Mucosa of descending colon (tissue), 3 donors: ENCODE measurements at regions not wholly inside any gene's neighbourhood (a gene's known extent, or its start where the extent isn't known, plus 50 kb on each side); places are given as distances from the start of the nearest gene placed in this dataset.

ENCODE experiments used
- ATAC-seq: fragments of 200-7000 bp; cut with Tn5 transposase; one replicate; pipeline ENCODE4 v1.9.1; 2020; ENCODE audit warnings: mild to moderate bottlenecking, moderate library complexity
- DNase-seq, 3 donors: peaks; one replicate each; pipeline ENCODE4 v3.0.0-alpha.2; 2020
- H3K36me3 ChIP-seq: fragments of 200-600 bp; one replicate; pipeline ENCODE4 v1.8.0; 2021; ENCODE audit warnings: low read depth, mild to moderate bottlenecking
- H3K4me1 ChIP-seq: fragments of 200-600 bp; one replicate; pipeline ENCODE4 v1.8.0; 2021; ENCODE audit warnings: low read depth, mild to moderate bottlenecking
- H3K4me3 ChIP-seq: fragments of 200-600 bp; one replicate; pipeline ENCODE4 v1.8.0; 2021; ENCODE audit warnings: mild to moderate bottlenecking
- H3K9me3 ChIP-seq: fragments of 200-600 bp; one replicate; pipeline ENCODE4 v1.8.0; 2021; ENCODE audit warnings: mild to moderate bottlenecking
- intact Hi-C, 2 donors: fragments of 100-400 bp; cut with DNase I in 1 of 2; cut with micrococcal nuclease in 1 of 2; formaldehyde crosslinking; loops; one replicate each; pipeline versions ENCODE4 v1.11.0 to v1.11.1; 2022; cut with DNase I, micrococcal nuclease
- TF ChIP-seq, protein P1 (sequence below): fragments of 200-600 bp; IDR thresholded peaks from one replicate; pipeline ENCODE4 v1.8.0; 2022; ENCODE audit warnings: antibody characterized with exemption, mild to moderate bottlenecking
- donor health status: DM: no; HTN: no; CAD: no; lungs with moderate emphysema.
- donor health status: DM: no; HTN: no; CAD: no.
- donor health status: DM: no; HTN: yes; CAD: no.

- no peaks in the 10 kb centered on the region for H3K4me1 ChIP-seq
- H3K4me3 ChIP-seq: no peak overlapping the region
- H3K36me3 ChIP-seq: no peaks in the 10 kb centered on the region
- TF ChIP-seq, protein P1, sequence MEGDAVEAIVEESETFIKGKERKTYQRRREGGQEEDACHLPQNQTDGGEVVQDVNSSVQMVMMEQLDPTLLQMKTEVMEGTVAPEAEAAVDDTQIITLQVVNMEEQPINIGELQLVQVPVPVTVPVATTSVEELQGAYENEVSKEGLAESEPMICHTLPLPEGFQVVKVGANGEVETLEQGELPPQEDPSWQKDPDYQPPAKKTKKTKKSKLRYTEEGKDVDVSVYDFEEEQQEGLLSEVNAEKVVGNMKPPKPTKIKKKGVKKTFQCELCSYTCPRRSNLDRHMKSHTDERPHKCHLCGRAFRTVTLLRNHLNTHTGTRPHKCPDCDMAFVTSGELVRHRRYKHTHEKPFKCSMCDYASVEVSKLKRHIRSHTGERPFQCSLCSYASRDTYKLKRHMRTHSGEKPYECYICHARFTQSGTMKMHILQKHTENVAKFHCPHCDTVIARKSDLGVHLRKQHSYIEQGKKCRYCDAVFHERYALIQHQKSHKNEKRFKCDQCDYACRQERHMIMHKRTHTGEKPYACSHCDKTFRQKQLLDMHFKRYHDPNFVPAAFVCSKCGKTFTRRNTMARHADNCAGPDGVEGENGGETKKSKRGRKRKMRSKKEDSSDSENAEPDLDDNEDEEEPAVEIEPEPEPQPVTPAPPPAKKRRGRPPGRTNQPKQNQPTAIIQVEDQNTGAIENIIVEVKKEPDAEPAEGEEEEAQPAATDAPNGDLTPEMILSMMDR: peak; percentile 18
- DNase-seq (peak in 1 of 3 donors; percentile 25), ATAC-seq (peak; percentile 47)
- intact Hi-C loops: no loop called here
- H3K9me3 ChIP-seq: no peaks in the 10 kb centered on the region
Measured at GRCh38 chr14:21940887-21941856, 267.6 kb upstream of the OR4E1 start.

GRCh38 chr14:21939836-21940235 lies 266.2 kb upstream of the OR4E1 start:
- DNase-seq: no peak
- TF ChIP-seq, protein P1: no peak
- H3K4me1 ChIP-seq: no peaks in the 10 kb centered on the region
- no peaks in the 10 kb centered on the region for H3K36me3 ChIP-seq
- intact Hi-C loops: no loop called here
- H3K4me3 ChIP-seq: no peak overlapping the region
- ATAC-seq: no peak
- H3K9me3 ChIP-seq: no peaks in the 10 kb centered on the region

DNA sequence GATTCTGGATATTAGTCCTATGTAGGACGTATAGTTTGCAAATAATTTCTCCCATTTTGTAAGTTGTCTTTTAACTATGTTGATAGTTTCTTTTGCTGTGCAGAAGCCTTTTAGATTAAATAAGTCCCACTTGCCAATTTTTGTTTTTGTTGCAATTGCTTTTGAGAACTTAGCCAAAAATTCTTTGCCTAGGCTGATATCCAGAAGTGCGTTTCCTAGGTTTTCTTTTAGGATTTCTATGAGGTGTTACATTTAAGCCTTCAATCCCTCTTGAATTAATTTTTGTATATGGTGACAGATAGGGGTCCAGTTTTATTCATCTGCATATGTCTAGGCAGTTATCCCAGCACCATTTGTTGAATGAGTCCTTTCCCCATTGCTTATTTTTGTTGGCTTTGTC lies 264.4 kb upstream of the OR4E1 start:
- intact Hi-C loops: no loop called here
- no peak for DNase-seq
- Histone ChIP-seq H3K9me3 (no peaks in the 10 kb centered on the region), H3K36me3 (no peaks in the 10 kb centered on the region), H3K4me3 (no peak overlapping the region), H3K4me1 (no peaks in the 10 kb centered on the region)
- TF ChIP-seq, protein P1: no peak
- no peak for ATAC-seq

DNA sequence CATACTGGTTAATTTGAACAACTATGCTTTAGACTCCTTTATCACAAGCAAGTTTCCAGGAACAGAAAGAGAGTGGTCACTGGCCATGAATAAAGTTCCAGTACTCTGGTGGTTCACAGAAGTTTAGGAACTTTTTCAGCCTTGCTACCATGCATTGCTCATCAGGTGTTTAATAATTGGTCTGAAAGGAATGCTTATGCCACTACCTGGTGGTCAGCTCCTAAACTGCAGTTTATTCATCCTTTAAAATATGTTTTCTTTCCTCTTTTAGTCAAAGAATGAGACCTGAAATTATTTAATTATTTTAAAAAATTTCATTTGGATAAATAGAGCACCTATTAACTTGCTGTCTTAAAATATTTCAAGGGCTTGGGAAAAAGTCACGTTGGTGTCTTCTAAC lies 260.1 kb upstream of the OR4E1 start:
- H3K4me3 ChIP-seq: no peak overlapping the region
- no peak for ATAC-seq
- H3K9me3 ChIP-seq: no peaks in the 10 kb centered on the region
- DNase-seq: no peak
- intact Hi-C loops: no loop called here
- H3K4me1 ChIP-seq: no peaks in the 10 kb centered on the region
- no peaks in the 10 kb centered on the region for H3K36me3 ChIP-seq
- TF ChIP-seq, protein P1: no peak

- intact Hi-C loops: no loop called here
- ATAC-seq (peak; percentile 90), DNase-seq (peak; percentile 27 to 49 (median 30))
- TF ChIP-seq, protein P1: no peak
- Histone ChIP-seq H3K9me3 (no peaks in the 10 kb centered on the region), H3K36me3 (no peaks in the 10 kb centered on the region), H3K4me3 (no peak overlapping the region), H3K4me1 (no peaks in the 10 kb centered on the region)
Measured at GRCh38 chr14:21924479-21924878, 250.9 kb upstream of the OR4E1 start.
